NB4 (cell line): ENCODE measurements at regions not wholly inside any gene's neighbourhood (a gene's known extent, or its start where the extent isn't known, plus 50 kb on each side); places are given as distances from the start of the nearest gene placed in this dataset.
A peak's percentile ranks its signal among the peaks of the same experiment; 100 is the strongest.

Experiments used
- DNase-seq: peaks from one replicate; pipeline ENCODE4 v3.0.0; 2010; ENCODE audit warnings: low read depth
- H3K4me3 ChIP-seq: one replicate; pipeline ENCODE4 v1.5.1; 2011; ENCODE audit warnings: mild to moderate bottlenecking, low read depth, low read length, moderate library complexity
- CTCF ChIP-seq: IDR thresholded peaks from one replicate; pipeline ENCODE4 v1.5.1; 2012; ENCODE audit warnings: low read depth, low read length
- MAX ChIP-seq: IDR thresholded peaks from 2 replicates; pipeline ENCODE4 v1.6.1; 2011; ENCODE audit warnings: low read depth, low read length
- MYC ChIP-seq: IDR thresholded peaks from 2 replicates; pipeline ENCODE4 v1.6.1; 2011; ENCODE audit warnings: low read depth, low read length
- POLR2A ChIP-seq: IDR thresholded peaks from 2 replicates; pipeline ENCODE4 v1.6.1; 2011; ENCODE audit warnings: mild to moderate bottlenecking; ENCODE audit not compliant: insufficient read length; ENCODE audit errors: extremely low read depth

- DNase-seq, result no peak
- no peak for TF ChIP-seq CTCF
- TF ChIP-seq POLR2A, result no peak
- TF ChIP-seq MAX, result no peak
- TF ChIP-seq MYC, result no peak
- no peak overlapping the region for H3K4me3 ChIP-seq
These were observed 363.8 kb downstream of the NPHP4 start for GRCh38 chr1:5628416-5628815.

- TF ChIP-seq MYC (no peak), POLR2A (no peak), CTCF (no peak), MAX (no peak)
- H3K4me3 ChIP-seq, result no peak overlapping the region
- DNase-seq, result no peak
These were observed 368.8 kb downstream of the NPHP4 start for GRCh38 chr1:5623399-5623798.

GRCh38 chr1:5622412-5622811 lies 369.8 kb downstream of the NPHP4 start:
- no peak for DNase-seq
- H3K4me3 ChIP-seq, result no peak overlapping the region

GRCh38 chr1:5621692-5622091 lies 370.5 kb downstream of the NPHP4 start:
- H3K4me3 ChIP-seq, result no peak overlapping the region
- DNase-seq, result no peak
- no peak for TF ChIP-seq MYC
- no peak for TF ChIP-seq MAX
- TF ChIP-seq POLR2A, result no peak
- TF ChIP-seq CTCF, result no peak

More at GRCh38 chr1:5622412-5622811, 369.8 kb downstream of the NPHP4 start:
- TF ChIP-seq MYC (no peak), MAX (no peak), POLR2A (no peak), CTCF (no peak)

GRCh38 chr1:5620997-5621396 lies 371.2 kb downstream of the NPHP4 start:
- H3K4me3 ChIP-seq, result no peak overlapping the region
- no peak for TF ChIP-seq MYC
- peak; percentile 56 for TF ChIP-seq CTCF
- peak; percentile 36 for DNase-seq

- no peak for DNase-seq
- no peak for TF ChIP-seq CTCF
- no peak for TF ChIP-seq MAX
- TF ChIP-seq MYC, result no peak
- TF ChIP-seq POLR2A, result no peak
- H3K4me3 ChIP-seq, result no peak overlapping the region
These were observed 371.8 kb downstream of the NPHP4 start for GRCh38 chr1:5620418-5620817.
